HEK293 (cell line): ENCODE measurements at regions not wholly inside any gene's neighbourhood (a gene's known extent, or its start where the extent isn't known, plus 50 kb on each side); places are given as distances from the start of the nearest gene placed in this dataset.

Source experiments
- BCL11A ChIP-seq: fragments of 450-650 bp; formaldehyde crosslinking; IDR thresholded peaks from 2 replicates; pipeline ENCODE4 v1.5.1; 2016; ENCODE audit warnings: low read depth, missing biosample characterization, missing genetic modification characterization
- IKZF3 ChIP-seq: fragments of 450-650 bp; IDR thresholded peaks from 2 replicates; pipeline ENCODE4 v1.5.0; 2018; ENCODE audit warnings: missing biosample characterization, mild to moderate bottlenecking, missing genetic modification characterization, moderate library complexity
- TRIM28 ChIP-seq: IDR thresholded peaks from 2 replicates; pipeline ENCODE4 v1.6.1; 2011; ENCODE audit warnings: low read length, control low read depth, borderline replicate concordance
- ZNF211 ChIP-seq: fragments of 450-650 bp; formaldehyde crosslinking; IDR thresholded peaks from 2 replicates; pipeline ENCODE4 v1.5.1; 2016; ENCODE audit warnings: low read depth, missing biosample characterization, missing genetic modification characterization
- ZNF274 ChIP-seq, 2 experiments: fragments of 200-500 bp in 1 of 2; fragments of 450-650 bp in 1 of 2; sonication (Bioruptor generic) in 1 of 2; formaldehyde crosslinking in 1 of 2; IDR thresholded peaks; 2 replicates each; pipeline versions ENCODE4 v1.5.1 to v1.6.1; 2014 to 2016; ENCODE audit warnings: borderline replicate concordance in 1 of 2, inconsistent platforms in 1 of 2, low read length in 1 of 2, missing biosample characterization in 1 of 2, missing genetic modification characterization in 1 of 2
- ZNF830 ChIP-seq: fragments of 450-650 bp; IDR thresholded peaks from 2 replicates; pipeline ENCODE4 v1.5.0; 2018; ENCODE audit warnings: missing biosample characterization, missing genetic modification characterization, low read depth, mild to moderate bottlenecking, moderate library complexity
- TF ChIP-seq, protein P1 (sequence below): fragments of 450-650 bp; formaldehyde crosslinking; IDR thresholded peaks from 2 replicates; pipeline ENCODE4 v1.5.1; 2016; ENCODE audit warnings: missing biosample characterization, missing genetic modification characterization
- TF ChIP-seq, protein P2 (sequence below): fragments of 450-650 bp; formaldehyde crosslinking; IDR thresholded peaks from 2 replicates; pipeline ENCODE4 v1.5.1; 2016; ENCODE audit warnings: missing biosample characterization, missing genetic modification characterization
- TF ChIP-seq, protein P3 (sequence below): fragments of 450-650 bp; IDR thresholded peaks from 2 replicates; pipeline ENCODE4 v1.5.1; 2018; ENCODE audit warnings: missing biosample characterization, mild to moderate bottlenecking, missing genetic modification characterization
- TF ChIP-seq, protein P4 (sequence below): fragments of 450-650 bp; formaldehyde crosslinking; IDR thresholded peaks from 2 replicates; pipeline ENCODE4 v1.5.1; 2016; ENCODE audit warnings: missing biosample characterization, missing genetic modification characterization
- TF ChIP-seq, protein P5 (sequence below): fragments of 450-650 bp; formaldehyde crosslinking; IDR thresholded peaks from 2 replicates; pipeline ENCODE4 v1.5.1; 2016; ENCODE audit warnings: missing biosample characterization, missing genetic modification characterization, low read depth
- TF ChIP-seq, protein P6 (sequence below): fragments of 450-650 bp; formaldehyde crosslinking; optimal IDR thresholded peaks from 2 replicates; pipeline ENCODE3; 2016; ENCODE audit warnings: missing biosample characterization, mild to moderate bottlenecking, missing genetic modification characterization
- TF ChIP-seq, protein P7 (sequence below): fragments of 450-650 bp; formaldehyde crosslinking; IDR thresholded peaks from 2 replicates; pipeline ENCODE4 v1.5.1; 2016; ENCODE audit warnings: missing biosample characterization, missing genetic modification characterization

DNA sequence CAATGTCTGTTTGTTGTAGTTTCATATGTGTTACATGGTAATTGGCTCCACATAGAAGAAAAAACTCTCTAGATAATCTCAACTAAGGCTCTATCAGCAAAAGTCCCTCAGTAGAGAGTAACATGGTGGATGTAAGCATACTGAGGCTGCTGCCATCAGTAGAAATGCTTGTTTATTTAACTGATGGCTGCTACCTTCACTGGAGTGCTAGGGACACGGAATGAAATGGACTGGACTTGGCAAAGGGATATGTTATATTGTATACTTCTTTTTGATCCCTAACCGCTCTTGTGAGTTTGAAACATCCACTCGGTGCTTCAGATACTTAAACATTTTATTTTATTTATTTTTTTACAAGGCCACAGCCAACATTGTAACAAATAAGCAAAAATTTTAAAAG is 143.0 kb downstream of the ZNF281 start:
- TF ChIP-seq, protein P1, sequence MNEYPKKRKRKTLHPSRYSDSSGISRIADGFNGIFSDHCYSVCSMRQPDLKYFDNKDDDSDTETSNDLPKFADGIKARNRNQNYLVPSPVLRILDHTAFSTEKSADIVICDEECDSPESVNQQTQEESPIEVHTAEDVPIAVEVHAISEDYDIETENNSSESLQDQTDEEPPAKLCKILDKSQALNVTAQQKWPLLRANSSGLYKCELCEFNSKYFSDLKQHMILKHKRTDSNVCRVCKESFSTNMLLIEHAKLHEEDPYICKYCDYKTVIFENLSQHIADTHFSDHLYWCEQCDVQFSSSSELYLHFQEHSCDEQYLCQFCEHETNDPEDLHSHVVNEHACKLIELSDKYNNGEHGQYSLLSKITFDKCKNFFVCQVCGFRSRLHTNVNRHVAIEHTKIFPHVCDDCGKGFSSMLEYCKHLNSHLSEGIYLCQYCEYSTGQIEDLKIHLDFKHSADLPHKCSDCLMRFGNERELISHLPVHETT: no peak
- TF ChIP-seq, protein P2, sequence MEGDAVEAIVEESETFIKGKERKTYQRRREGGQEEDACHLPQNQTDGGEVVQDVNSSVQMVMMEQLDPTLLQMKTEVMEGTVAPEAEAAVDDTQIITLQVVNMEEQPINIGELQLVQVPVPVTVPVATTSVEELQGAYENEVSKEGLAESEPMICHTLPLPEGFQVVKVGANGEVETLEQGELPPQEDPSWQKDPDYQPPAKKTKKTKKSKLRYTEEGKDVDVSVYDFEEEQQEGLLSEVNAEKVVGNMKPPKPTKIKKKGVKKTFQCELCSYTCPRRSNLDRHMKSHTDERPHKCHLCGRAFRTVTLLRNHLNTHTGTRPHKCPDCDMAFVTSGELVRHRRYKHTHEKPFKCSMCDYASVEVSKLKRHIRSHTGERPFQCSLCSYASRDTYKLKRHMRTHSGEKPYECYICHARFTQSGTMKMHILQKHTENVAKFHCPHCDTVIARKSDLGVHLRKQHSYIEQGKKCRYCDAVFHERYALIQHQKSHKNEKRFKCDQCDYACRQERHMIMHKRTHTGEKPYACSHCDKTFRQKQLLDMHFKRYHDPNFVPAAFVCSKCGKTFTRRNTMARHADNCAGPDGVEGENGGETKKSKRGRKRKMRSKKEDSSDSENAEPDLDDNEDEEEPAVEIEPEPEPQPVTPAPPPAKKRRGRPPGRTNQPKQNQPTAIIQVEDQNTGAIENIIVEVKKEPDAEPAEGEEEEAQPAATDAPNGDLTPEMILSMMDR (tag by site-specific recombination): no peak
- TF ChIP-seq, protein P3, sequence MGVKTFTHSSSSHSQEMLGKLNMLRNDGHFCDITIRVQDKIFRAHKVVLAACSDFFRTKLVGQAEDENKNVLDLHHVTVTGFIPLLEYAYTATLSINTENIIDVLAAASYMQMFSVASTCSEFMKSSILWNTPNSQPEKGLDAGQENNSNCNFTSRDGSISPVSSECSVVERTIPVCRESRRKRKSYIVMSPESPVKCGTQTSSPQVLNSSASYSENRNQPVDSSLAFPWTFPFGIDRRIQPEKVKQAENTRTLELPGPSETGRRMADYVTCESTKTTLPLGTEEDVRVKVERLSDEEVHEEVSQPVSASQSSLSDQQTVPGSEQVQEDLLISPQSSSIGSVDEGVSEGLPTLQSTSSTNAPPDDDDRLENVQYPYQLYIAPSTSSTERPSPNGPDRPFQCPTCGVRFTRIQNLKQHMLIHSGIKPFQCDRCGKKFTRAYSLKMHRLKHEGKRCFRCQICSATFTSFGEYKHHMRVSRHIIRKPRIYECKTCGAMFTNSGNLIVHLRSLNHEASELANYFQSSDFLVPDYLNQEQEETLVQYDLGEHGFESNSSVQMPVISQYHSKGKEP: no peak
- TF ChIP-seq, protein P4, sequence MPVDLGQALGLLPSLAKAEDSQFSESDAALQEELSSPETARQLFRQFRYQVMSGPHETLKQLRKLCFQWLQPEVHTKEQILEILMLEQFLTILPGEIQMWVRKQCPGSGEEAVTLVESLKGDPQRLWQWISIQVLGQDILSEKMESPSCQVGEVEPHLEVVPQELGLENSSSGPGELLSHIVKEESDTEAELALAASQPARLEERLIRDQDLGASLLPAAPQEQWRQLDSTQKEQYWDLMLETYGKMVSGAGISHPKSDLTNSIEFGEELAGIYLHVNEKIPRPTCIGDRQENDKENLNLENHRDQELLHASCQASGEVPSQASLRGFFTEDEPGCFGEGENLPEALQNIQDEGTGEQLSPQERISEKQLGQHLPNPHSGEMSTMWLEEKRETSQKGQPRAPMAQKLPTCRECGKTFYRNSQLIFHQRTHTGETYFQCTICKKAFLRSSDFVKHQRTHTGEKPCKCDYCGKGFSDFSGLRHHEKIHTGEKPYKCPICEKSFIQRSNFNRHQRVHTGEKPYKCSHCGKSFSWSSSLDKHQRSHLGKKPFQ (tag by site-specific recombination): no peak
- TF ChIP-seq IKZF3 (tag by site-specific recombination) (no peak), ZNF274 (IDR thresholded peaks at IDR 0.05; ENCODE audit: low read length) (no peak), ZNF274 (tag by site-specific recombination; IDR thresholded peaks at IDR 0.05; ENCODE audit: borderline replicate concordance) (no peak), BCL11A (tag by site-specific recombination) (no peak), ZNF211 (tag by site-specific recombination) (no peak), ZNF830 (tag by site-specific recombination) (no peak), TRIM28 (no peak)
- TF ChIP-seq, protein P5, sequence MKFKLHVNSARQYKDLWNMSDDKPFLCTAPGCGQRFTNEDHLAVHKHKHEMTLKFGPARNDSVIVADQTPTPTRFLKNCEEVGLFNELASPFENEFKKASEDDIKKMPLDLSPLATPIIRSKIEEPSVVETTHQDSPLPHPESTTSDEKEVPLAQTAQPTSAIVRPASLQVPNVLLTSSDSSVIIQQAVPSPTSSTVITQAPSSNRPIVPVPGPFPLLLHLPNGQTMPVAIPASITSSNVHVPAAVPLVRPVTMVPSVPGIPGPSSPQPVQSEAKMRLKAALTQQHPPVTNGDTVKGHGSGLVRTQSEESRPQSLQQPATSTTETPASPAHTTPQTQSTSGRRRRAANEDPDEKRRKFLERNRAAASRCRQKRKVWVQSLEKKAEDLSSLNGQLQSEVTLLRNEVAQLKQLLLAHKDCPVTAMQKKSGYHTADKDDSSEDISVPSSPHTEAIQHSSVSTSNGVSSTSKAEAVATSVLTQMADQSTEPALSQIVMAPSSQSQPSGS (tag by site-specific recombination): no peak
- TF ChIP-seq, protein P6, sequence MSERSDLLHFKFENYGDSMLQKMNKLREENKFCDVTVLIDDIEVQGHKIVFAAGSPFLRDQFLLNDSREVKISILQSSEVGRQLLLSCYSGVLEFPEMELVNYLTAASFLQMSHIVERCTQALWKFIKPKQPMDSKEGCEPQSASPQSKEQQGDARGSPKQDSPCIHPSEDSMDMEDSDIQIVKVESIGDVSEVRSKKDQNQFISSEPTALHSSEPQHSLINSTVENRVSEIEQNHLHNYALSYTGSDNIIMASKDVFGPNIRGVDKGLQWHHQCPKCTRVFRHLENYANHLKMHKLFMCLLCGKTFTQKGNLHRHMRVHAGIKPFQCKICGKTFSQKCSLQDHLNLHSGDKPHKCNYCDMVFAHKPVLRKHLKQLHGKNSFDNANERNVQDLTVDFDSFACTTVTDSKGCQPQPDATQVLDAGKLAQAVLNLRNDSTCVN (tag by site-specific recombination): no peak
- TF ChIP-seq, protein P7, sequence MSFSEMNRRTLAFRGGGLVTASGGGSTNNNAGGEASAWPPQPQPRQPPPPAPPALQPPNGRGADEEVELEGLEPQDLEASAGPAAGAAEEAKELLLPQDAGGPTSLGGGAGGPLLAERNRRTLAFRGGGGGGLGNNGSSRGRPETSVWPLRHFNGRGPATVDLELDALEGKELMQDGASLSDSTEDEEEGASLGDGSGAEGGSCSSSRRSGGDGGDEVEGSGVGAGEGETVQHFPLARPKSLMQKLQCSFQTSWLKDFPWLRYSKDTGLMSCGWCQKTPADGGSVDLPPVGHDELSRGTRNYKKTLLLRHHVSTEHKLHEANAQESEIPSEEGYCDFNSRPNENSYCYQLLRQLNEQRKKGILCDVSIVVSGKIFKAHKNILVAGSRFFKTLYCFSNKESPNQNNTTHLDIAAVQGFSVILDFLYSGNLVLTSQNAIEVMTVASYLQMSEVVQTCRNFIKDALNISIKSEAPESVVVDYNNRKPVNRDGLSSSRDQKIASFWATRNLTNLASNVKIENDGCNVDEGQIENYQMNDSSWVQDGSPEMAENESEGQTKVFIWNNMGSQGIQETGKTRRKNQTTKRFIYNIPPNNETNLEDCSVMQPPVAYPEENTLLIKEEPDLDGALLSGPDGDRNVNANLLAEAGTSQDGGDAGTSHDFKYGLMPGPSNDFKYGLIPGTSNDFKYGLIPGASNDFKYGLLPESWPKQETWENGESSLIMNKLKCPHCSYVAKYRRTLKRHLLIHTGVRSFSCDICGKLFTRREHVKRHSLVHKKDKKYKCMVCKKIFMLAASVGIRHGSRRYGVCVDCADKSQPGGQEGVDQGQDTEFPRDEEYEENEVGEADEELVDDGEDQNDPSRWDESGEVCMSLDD (tag by site-specific recombination): no peak
